ENCODE measurements at regions not wholly inside any gene's neighbourhood (a gene's known extent, or its start where the extent isn't known, plus 50 kb on each side); places are given as distances from the start of the nearest gene placed in this dataset.
"Not testable (repeated sequence)": the region's sequence is repeated elsewhere in the genome, so short reads cannot be mapped to it uniquely, and the experiment has no call there.

- H3K27ac Mint-ChIP-seq: peak overlapping the region in 1 of 7 donors; percentile 17
- H3K27me3 ChIP-seq (ENCODE audit: insufficient read depth, low read length); CTCF ChIA-PET (ENCODE audit: partially characterized antibody); intact Hi-C loops (cut with micrococcal nuclease); H3K36me3 ChIP-seq (ENCODE audit: insufficient read depth, low read length); POLR2A ChIA-PET (ENCODE audit: partially characterized antibody); H3K4me3 Mint-ChIP-seq; H3K27ac ChIP-seq (ENCODE audit: low read depth, low read length); H3K27me3 Mint-ChIP-seq; H3K4me3 ChIP-seq (ENCODE audit: low read length in 2 of 2); DNase-seq; H3K4me1 ChIP-seq (ENCODE audit: insufficient read depth, low read length): not testable (repeated sequence)
- H3K36me3 Mint-ChIP-seq: peaks cover 28 to 52% of the 10 kb centered on the region in 2 donors
- H3K9me3 ChIP-seq (ENCODE audit: control insufficient read depth in 1 of 2, low read length in 2 of 2): peaks cover 0 to 31% of the 10 kb centered on the region in 2 donors
- H3K4me1 Mint-ChIP-seq: peaks cover 0 to 12% (median 1%) of the 10 kb centered on the region in 4 donors
- peaks cover 34 to 98% (median 94%) of the 10 kb centered on the region in 8 donors for H3K9me3 Mint-ChIP-seq
Observed at GRCh38 chr22:10723966-10724365, 4804.0 kb upstream of the OR11H1 start.

- no peak for DNase-seq
- ChIA-PET POLR2A (ENCODE audit: partially characterized antibody) (no interaction called here), CTCF (ENCODE audit: partially characterized antibody) (no interaction called here)
- intact Hi-C loops (cut with micrococcal nuclease): no loop called here
- Histone ChIP-seq H3K4me1 (ENCODE audit: insufficient read depth, low read length) (no peaks in the 10 kb centered on the region), H3K27ac (ENCODE audit: low read depth, low read length) (no peak overlapping the region), H3K36me3 (ENCODE audit: insufficient read depth, low read length) (no peaks in the 10 kb centered on the region), H3K27me3 (ENCODE audit: insufficient read depth, low read length) (no peaks in the 10 kb centered on the region), H3K9me3 (ENCODE audit: control insufficient read depth in 1 of 2, low read length in 2 of 2) (peaks cover 0 to 42% of the 10 kb centered on the region in 2 donors), H3K4me3 (ENCODE audit: low read length in 2 of 2) (no peak overlapping the region)
- H3K27ac Mint-ChIP-seq: peak overlapping the region in 1 of 7 donors; percentile 3
- peaks cover 32 to 93% (median 91%) of the 10 kb centered on the region in 8 donors for H3K9me3 Mint-ChIP-seq
- no peak overlapping the region for H3K4me3 Mint-ChIP-seq
- H3K36me3 Mint-ChIP-seq: peaks cover 21 to 53% of the 10 kb centered on the region in 2 donors
- H3K4me1 Mint-ChIP-seq: peaks cover 0 to 9% (median 1%) of the 10 kb centered on the region in 4 donors
- no peaks in the 10 kb centered on the region for H3K27me3 Mint-ChIP-seq
Observed at GRCh38 chr22:10727393-10727792, 4800.6 kb upstream of the OR11H1 start.

- H3K27me3 ChIP-seq (ENCODE audit: insufficient read depth, low read length); intact Hi-C loops (cut with micrococcal nuclease); CTCF ChIA-PET (ENCODE audit: partially characterized antibody); POLR2A ChIA-PET (ENCODE audit: partially characterized antibody); DNase-seq; H3K4me1 ChIP-seq (ENCODE audit: insufficient read depth, low read length); H3K4me3 Mint-ChIP-seq; H3K4me1 Mint-ChIP-seq; H3K27ac Mint-ChIP-seq; H3K4me3 ChIP-seq (ENCODE audit: low read length in 2 of 2); H3K36me3 ChIP-seq (ENCODE audit: insufficient read depth, low read length); H3K27me3 Mint-ChIP-seq; H3K27ac ChIP-seq (ENCODE audit: low read depth, low read length): not testable (repeated sequence)
- peaks cover 25 to 85% (median 74%) of the 10 kb centered on the region in 8 donors for H3K9me3 Mint-ChIP-seq
- H3K9me3 ChIP-seq (ENCODE audit: control insufficient read depth in 1 of 2, low read length in 2 of 2): peaks cover 0 to 39% of the 10 kb centered on the region in 2 donors
- H3K36me3 Mint-ChIP-seq: peaks cover 17 to 45% of the 10 kb centered on the region in 2 donors
Observed at GRCh38 chr22:10729979-10730378, 4798.0 kb upstream of the OR11H1 start.

GRCh38 chr22:10730706-10731105, 4797.3 kb upstream of the OR11H1 start:
- CTCF ChIA-PET (ENCODE audit: partially characterized antibody); H3K27ac Mint-ChIP-seq; DNase-seq; POLR2A ChIA-PET (ENCODE audit: partially characterized antibody); H3K4me3 ChIP-seq (ENCODE audit: low read length in 2 of 2); H3K27me3 ChIP-seq (ENCODE audit: insufficient read depth, low read length); H3K4me1 Mint-ChIP-seq; H3K27ac ChIP-seq (ENCODE audit: low read depth, low read length); H3K27me3 Mint-ChIP-seq; intact Hi-C loops (cut with micrococcal nuclease); H3K4me3 Mint-ChIP-seq; H3K36me3 ChIP-seq (ENCODE audit: insufficient read depth, low read length); H3K4me1 ChIP-seq (ENCODE audit: insufficient read depth, low read length): not testable (repeated sequence)
- H3K9me3 ChIP-seq (ENCODE audit: control insufficient read depth in 1 of 2, low read length in 2 of 2): peaks cover 0 to 39% of the 10 kb centered on the region in 2 donors
- Mint-ChIP-seq H3K9me3 (peaks cover 27 to 85% (median 72%) of the 10 kb centered on the region in 8 donors), H3K36me3 (peaks cover 17 to 45% of the 10 kb centered on the region in 2 donors)

DNA sequence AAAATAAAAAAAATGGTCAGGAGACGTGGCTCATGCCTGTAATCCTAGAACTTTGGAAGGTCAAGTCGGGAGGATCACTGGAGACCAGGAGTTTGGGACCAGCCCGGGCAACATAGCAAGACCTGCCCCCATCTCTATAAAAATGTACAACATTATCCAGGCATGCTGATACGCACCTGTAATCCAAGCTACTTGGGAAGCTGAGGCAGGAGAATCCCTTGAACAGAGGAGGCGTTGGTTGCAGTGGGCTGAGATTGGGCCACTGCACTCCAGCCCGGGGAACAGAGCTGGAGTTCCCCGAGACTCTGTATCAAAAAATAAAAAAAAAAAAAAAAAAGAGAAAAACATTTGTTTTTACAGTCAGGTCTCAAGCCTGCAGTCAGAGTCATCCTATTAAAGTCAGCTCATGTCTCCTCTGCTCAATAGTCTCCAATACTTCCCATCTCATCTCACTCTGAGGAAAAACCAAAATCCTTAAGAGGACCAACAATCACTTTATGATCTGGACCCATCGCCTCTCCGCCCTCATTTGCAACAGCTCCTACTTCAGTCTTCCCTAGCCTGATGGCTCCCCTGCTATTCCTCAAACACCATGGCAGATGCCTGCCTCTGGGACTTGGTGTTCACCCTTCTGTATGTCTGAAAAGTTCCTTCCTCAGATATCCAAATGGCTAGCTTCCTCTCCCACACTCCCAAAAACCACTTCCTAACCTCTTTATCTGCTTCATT, 4796.6 kb upstream of the OR11H1 start:
- H3K4me1 ChIP-seq (ENCODE audit: insufficient read depth, low read length); H3K4me3 ChIP-seq (ENCODE audit: low read length in 2 of 2); POLR2A ChIA-PET (ENCODE audit: partially characterized antibody); intact Hi-C loops (cut with micrococcal nuclease); H3K27ac Mint-ChIP-seq; CTCF ChIA-PET (ENCODE audit: partially characterized antibody); H3K27me3 ChIP-seq (ENCODE audit: insufficient read depth, low read length); H3K36me3 ChIP-seq (ENCODE audit: insufficient read depth, low read length); H3K4me1 Mint-ChIP-seq; H3K27ac ChIP-seq (ENCODE audit: low read depth, low read length); H3K27me3 Mint-ChIP-seq; H3K4me3 Mint-ChIP-seq; DNase-seq: not testable (repeated sequence)
- H3K9me3 Mint-ChIP-seq: peaks cover 27 to 78% (median 65%) of the 10 kb centered on the region in 8 donors
- H3K9me3 ChIP-seq (ENCODE audit: control insufficient read depth in 1 of 2, low read length in 2 of 2): peaks cover 0 to 39% of the 10 kb centered on the region in 2 donors
- peaks cover 17 to 45% of the 10 kb centered on the region in 2 donors for H3K36me3 Mint-ChIP-seq

- H3K36me3 ChIP-seq (ENCODE audit: insufficient read depth, low read length); H3K9me3 ChIP-seq (ENCODE audit: control insufficient read depth in 1 of 2, low read length in 2 of 2); intact Hi-C loops (cut with micrococcal nuclease); DNase-seq; POLR2A ChIA-PET (ENCODE audit: partially characterized antibody); H3K36me3 Mint-ChIP-seq; H3K4me1 ChIP-seq (ENCODE audit: insufficient read depth, low read length); CTCF ChIA-PET (ENCODE audit: partially characterized antibody); H3K4me1 Mint-ChIP-seq; H3K4me3 ChIP-seq (ENCODE audit: low read length in 2 of 2); H3K27me3 ChIP-seq (ENCODE audit: insufficient read depth, low read length); H3K27me3 Mint-ChIP-seq; H3K27ac Mint-ChIP-seq; H3K4me3 Mint-ChIP-seq; H3K27ac ChIP-seq (ENCODE audit: low read depth, low read length): not testable (repeated sequence)
- peaks cover 22 to 72% (median 57%) of the 10 kb centered on the region in 8 donors for H3K9me3 Mint-ChIP-seq
Observed at GRCh38 chr22:10735075-10735474, 4792.9 kb upstream of the OR11H1 start.

GRCh38 chr22:10736879-10737278, 4791.1 kb upstream of the OR11H1 start:
- H3K27ac Mint-ChIP-seq; H3K4me1 Mint-ChIP-seq; H3K27me3 Mint-ChIP-seq; intact Hi-C loops (cut with micrococcal nuclease); H3K27ac ChIP-seq (ENCODE audit: low read depth, low read length); CTCF ChIA-PET (ENCODE audit: partially characterized antibody); H3K9me3 ChIP-seq (ENCODE audit: control insufficient read depth in 1 of 2, low read length in 2 of 2); H3K27me3 ChIP-seq (ENCODE audit: insufficient read depth, low read length); H3K4me3 ChIP-seq (ENCODE audit: low read length in 2 of 2); H3K4me3 Mint-ChIP-seq; DNase-seq; H3K36me3 ChIP-seq (ENCODE audit: insufficient read depth, low read length); H3K4me1 ChIP-seq (ENCODE audit: insufficient read depth, low read length); POLR2A ChIA-PET (ENCODE audit: partially characterized antibody); H3K36me3 Mint-ChIP-seq: not testable (repeated sequence)
- peaks cover 19 to 65% (median 51%) of the 10 kb centered on the region in 8 donors for H3K9me3 Mint-ChIP-seq
